22Rv1 (cell line): ENCODE measurements at regions not wholly inside any gene's neighbourhood (a gene's known extent, or its start where the extent isn't known, plus 50 kb on each side); places are given as distances from the start of the nearest gene placed in this dataset.

Experiments used
- H3K27ac ChIP-seq: fragments of 450-650 bp; 2 replicates; pipeline ENCODE4 v1.5.1; 2017
- ZFX ChIP-seq: fragments of 450-650 bp; IDR thresholded peaks from 2 replicates; pipeline ENCODE4 v1.6.1; 2017; ENCODE audit warnings: antibody characterized with exemption, borderline replicate concordance
- TF ChIP-seq, protein P1 (sequence below): fragments of 450-650 bp; IDR thresholded peaks from 2 replicates; pipeline ENCODE4 v1.5.1; 2017; ENCODE audit warnings: mild to moderate bottlenecking

DNA sequence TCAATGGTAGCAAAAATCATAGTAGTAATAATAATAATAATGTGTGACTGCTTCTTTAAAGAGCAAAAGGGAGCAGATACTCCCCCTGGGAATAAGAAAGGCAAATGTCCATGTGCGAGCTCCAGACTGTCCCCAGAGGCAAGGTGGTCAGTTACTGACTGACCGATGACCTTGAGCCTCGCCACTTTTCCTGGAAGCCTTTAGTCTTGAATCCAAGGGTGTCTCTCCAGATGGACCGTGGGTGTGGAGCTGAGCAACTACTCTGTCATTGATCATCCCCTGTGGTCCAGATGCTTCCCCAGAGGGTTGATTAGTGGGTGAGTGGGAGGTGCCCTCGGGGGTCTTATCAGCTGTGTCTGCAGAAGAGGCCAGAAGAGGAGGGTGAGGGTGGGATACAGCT, 418.5 kb upstream of the TBX3 start:
- TF ChIP-seq, protein P1, sequence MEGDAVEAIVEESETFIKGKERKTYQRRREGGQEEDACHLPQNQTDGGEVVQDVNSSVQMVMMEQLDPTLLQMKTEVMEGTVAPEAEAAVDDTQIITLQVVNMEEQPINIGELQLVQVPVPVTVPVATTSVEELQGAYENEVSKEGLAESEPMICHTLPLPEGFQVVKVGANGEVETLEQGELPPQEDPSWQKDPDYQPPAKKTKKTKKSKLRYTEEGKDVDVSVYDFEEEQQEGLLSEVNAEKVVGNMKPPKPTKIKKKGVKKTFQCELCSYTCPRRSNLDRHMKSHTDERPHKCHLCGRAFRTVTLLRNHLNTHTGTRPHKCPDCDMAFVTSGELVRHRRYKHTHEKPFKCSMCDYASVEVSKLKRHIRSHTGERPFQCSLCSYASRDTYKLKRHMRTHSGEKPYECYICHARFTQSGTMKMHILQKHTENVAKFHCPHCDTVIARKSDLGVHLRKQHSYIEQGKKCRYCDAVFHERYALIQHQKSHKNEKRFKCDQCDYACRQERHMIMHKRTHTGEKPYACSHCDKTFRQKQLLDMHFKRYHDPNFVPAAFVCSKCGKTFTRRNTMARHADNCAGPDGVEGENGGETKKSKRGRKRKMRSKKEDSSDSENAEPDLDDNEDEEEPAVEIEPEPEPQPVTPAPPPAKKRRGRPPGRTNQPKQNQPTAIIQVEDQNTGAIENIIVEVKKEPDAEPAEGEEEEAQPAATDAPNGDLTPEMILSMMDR: no peak
- no peak for TF ChIP-seq ZFX
- H3K27ac ChIP-seq: no peak overlapping the region

- no peak overlapping the region for H3K27ac ChIP-seq
- no peak for TF ChIP-seq ZFX
- TF ChIP-seq, protein P1: no peak
Observed at GRCh38 chr12:115101520-115101919, 417.5 kb upstream of the TBX3 start.

DNA sequence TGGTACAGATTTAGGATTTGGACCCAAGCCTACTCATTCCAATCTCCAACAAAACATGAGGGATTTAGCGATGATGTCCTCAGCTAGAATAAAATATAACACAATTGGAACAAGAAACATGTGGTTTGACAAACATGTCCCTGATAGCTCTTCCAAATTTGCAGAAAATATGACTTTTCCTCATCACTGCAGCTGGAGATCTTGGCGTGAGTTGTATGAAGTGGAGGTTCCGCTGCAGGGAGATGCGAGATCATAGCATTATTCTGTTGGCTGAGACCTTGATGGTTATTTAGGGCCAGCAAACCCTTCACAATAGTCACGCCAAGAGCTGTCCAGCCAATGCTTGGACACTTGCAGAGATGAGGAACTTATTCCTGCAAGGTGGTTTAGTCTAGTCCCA, 413.4 kb upstream of the TBX3 start:
- TF ChIP-seq ZFX: no peak
- TF ChIP-seq, protein P1: no peak
- H3K27ac ChIP-seq: no peak overlapping the region

DNA sequence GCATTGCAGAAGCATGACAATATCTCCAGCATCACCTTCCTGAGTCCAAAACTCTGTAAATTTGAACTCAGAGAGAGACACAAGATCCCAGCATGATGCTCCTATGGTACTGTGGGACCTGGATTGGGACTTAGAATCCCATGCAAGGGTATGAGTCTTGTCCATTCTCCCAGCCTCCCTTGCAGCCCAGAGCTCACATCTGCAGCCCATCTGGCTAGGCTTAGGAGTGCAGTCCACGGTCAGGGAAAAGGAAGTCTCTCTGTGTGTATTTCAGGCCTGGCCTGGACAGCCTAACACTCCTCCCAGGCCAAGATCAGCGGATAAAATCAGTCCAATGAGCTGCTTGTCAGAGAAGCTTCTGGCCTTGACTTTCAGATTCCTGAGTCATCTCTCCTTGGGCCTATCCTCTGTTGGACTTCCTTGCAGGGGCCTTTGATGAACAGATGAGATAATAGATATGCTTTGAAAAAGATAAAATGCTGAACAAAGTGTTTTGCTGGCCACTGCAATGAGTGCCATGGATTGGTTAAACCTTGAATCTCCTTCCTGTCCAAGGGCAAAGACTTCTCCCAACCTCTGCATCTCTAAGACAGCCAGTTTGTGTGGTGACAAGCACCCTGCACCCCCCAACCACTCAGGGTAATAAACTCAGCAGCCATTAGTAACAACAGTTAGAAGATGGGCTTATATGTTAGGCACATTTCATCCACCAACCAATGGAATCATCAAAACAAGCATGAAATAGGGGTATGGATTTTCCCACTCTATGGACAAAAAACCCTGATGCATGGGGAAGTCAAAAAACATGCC, 412.8 kb upstream of the TBX3 start:
- no peak overlapping the region for H3K27ac ChIP-seq

DNA sequence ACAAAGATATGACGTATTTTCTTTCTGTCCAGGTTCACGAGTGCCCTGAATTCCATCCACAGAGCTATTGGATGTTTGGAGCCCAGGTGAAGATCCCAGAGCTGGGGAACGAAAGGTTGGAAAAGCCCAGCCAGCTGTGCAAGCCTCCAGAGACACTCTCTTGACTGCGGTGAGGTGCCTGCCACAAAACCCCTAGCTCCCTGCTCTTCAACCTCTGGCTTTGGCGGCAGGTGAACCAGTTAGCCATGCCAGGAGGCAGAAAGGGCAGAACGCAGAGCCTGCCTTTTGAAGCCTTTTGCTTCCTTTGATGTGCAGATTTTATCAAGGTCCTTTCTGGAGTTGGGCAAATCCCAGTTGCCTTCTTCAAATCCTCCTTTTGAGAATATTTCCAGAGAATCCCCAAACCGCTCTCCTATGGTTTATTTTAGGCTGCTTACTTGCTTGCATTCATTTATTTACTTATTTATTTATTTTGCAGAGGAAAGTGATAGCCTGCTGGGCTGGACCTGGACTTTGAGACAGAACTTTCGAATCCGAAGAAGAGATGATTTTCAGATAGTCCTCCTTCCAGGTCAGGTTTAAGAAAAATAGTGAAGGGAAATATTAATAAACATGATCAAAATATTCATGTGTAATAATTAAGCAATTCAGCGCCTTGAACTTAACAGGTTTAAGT, 411.2 kb upstream of the TBX3 start:
- H3K27ac ChIP-seq: no peak overlapping the region
- TF ChIP-seq, protein P1: no peak

More for the DNA sequence above, 412.8 kb upstream of the TBX3 start:
- TF ChIP-seq, protein P1: no peak
- no peak for TF ChIP-seq ZFX

DNA sequence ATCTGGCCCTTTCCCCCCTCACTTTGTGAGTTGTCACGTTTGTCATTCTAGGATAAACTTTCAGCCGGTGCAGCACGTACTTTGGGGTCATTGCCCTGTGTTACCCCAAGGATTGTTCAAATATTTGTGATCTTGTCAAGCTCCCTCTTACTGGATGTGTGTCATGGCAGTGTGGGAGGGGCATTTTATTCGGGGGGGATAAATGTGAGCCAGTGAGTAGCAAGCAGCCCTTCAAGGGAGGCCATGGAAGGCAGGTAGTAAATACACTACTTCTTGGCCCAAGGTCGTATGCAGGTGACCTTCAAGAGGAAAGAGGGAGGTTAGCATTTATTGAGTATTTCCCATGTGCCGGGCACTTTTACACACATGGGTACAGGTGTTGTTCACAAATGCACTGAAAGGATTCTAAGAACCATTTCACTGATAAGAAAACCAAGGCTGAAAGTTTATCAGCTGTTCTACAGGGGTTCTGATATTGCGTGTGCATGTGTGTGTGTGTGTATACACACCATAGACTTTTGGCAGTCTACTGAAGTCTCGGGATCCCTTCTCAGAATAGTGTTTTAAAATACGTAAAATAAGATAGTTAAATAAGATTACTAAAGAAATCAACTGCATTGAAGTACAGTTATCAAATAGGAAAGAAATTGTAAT, 410.3 kb upstream of the TBX3 start:
- no peak for TF ChIP-seq ZFX
- TF ChIP-seq, protein P1: no peak
- H3K27ac ChIP-seq: no peak overlapping the region

DNA sequence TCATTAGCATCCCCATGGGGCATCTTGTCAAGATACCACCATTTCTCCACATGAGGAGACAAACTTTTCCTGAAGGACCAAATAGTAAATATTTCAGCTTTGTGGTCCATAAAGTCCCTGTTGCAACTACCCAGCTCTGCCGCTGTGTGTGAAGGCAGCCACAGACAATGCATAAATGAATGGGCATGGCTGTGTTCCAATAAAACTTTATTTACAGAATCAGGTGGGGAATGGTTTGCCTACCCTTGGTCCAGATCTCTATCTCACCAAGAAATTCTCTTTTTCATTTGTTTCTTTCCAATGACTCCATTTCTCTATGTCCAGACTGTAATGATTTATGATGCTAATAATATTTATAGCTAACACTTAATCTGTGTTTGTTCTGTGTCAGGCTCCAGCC, 409.3 kb upstream of the TBX3 start:
- H3K27ac ChIP-seq: no peak overlapping the region
- no peak for TF ChIP-seq ZFX
- TF ChIP-seq, protein P1: no peak
